NT2/D1 (cell line): ENCODE measurements at regions not wholly inside any gene's neighbourhood (a gene's known extent, or its start where the extent isn't known, plus 50 kb on each side); places are given as distances from the start of the nearest gene placed in this dataset.

Experiments
- DNase-seq: peaks from one replicate; pipeline ENCODE4 v3.0.0-alpha.2; 2011; ENCODE audit warnings: low read depth, low spot score
- H3K27me3 ChIP-seq: 2 replicates; pipeline ENCODE4 v1.6.0; 2011; ENCODE audit warnings: mild to moderate bottlenecking; ENCODE audit not compliant: insufficient read length, insufficient read depth
- H3K36me3 ChIP-seq: 2 replicates; pipeline ENCODE4 v1.6.1; 2011; ENCODE audit warnings: mild to moderate bottlenecking, low read length, mixed read lengths; ENCODE audit not compliant: insufficient read depth, insufficient read length
- H3K4me1 ChIP-seq: 2 replicates; pipeline ENCODE4 v1.5.1; 2011; ENCODE audit not compliant: insufficient read depth, insufficient read length
- H3K4me3 ChIP-seq: 2 replicates; pipeline ENCODE4 v1.5.1; 2011; ENCODE audit warnings: low read depth; ENCODE audit not compliant: insufficient read length
- H3K9ac ChIP-seq: 2 replicates; pipeline ENCODE4 v1.6.0; 2011; ENCODE audit warnings: low read depth; ENCODE audit not compliant: insufficient read length
- H3K9me3 ChIP-seq: 2 replicates; pipeline ENCODE4 v1.5.1; 2011; ENCODE audit warnings: mild to moderate bottlenecking, low read length; ENCODE audit not compliant: insufficient read depth
- SUZ12 ChIP-seq: IDR thresholded peaks from 2 replicates; pipeline ENCODE4 v1.6.1; 2011; ENCODE audit not compliant: insufficient read length, insufficient read depth; ENCODE audit errors: extremely low read depth
- YY1 ChIP-seq: IDR thresholded peaks from 2 replicates; pipeline ENCODE4 v1.6.1; 2011; ENCODE audit not compliant: insufficient read length, insufficient read depth
- ZNF274 ChIP-seq: IDR thresholded peaks from 2 replicates; pipeline ENCODE4 v1.6.1; 2011; ENCODE audit warnings: mild to moderate bottlenecking, low read depth, low read length

- H3K9me3 ChIP-seq = no peaks in the 10 kb centered on the region
- no peak for DNase-seq
- H3K4me3 ChIP-seq = no peak overlapping the region
- H3K4me1 ChIP-seq = peaks cover 6% of the 10 kb centered on the region
- H3K27me3 ChIP-seq = no peaks in the 10 kb centered on the region
- no peak overlapping the region for H3K9ac ChIP-seq
- H3K36me3 ChIP-seq = no peaks in the 10 kb centered on the region
- no peak for TF ChIP-seq SUZ12
- TF ChIP-seq ZNF274 = no peak
- TF ChIP-seq YY1 = no peak
Observed at GRCh38 chr22:44426981-44427380, 71.1 kb downstream of the RTL6 start.

DNA sequence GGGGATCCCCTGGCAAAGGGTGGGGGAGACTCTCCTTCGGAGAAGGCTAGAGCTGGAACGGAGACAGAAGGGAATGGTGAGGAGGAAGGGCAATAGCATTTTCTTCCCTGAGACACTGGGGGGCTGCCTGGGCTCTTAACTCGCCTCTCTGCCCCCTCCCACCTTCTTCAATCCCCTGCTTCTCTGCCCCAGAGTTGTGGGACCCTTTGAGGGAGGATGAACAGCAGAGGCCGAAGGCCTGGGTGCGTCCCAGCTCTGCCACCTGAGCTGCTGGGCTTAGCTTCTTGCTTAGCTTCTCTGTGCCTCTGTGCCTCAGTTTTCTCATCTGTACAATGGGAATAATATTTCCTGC, 72.4 kb downstream of the RTL6 start:
- H3K4me1 ChIP-seq = peaks cover 6% of the 10 kb centered on the region
- H3K9ac ChIP-seq = no peak overlapping the region
- no peak for TF ChIP-seq ZNF274
- no peak for TF ChIP-seq SUZ12
- TF ChIP-seq YY1 = no peak
- H3K36me3 ChIP-seq = no peaks in the 10 kb centered on the region
- H3K27me3 ChIP-seq = no peaks in the 10 kb centered on the region
- no peak overlapping the region for H3K4me3 ChIP-seq
- no peak for DNase-seq
- no peaks in the 10 kb centered on the region for H3K9me3 ChIP-seq

- H3K9ac ChIP-seq = no peak overlapping the region
- H3K27me3 ChIP-seq = no peaks in the 10 kb centered on the region
- H3K36me3 ChIP-seq = no peaks in the 10 kb centered on the region
- no peak for DNase-seq
- H3K4me3 ChIP-seq = no peak overlapping the region
- H3K9me3 ChIP-seq = peaks cover 3% of the 10 kb centered on the region; the same call in 1 of the 2 replicates
- TF ChIP-seq ZNF274 (no peak), YY1 (no peak), SUZ12 (no peak)
- H3K4me1 ChIP-seq = peaks cover 6% of the 10 kb centered on the region
Observed at GRCh38 chr22:44424867-44425693, 73.0 kb downstream of the RTL6 start.

GRCh38 chr22:44424359-44424682, 73.7 kb downstream of the RTL6 start:
- Histone ChIP-seq H3K9me3 (peaks cover 9% of the 10 kb centered on the region; the same call in 1 of the 2 replicates), H3K9ac (no peak overlapping the region), H3K27me3 (no peaks in the 10 kb centered on the region), H3K4me3 (no peak overlapping the region), H3K4me1 (peaks cover 6% of the 10 kb centered on the region), H3K36me3 (no peaks in the 10 kb centered on the region)
- no peak for TF ChIP-seq SUZ12
- TF ChIP-seq YY1 = no peak
- TF ChIP-seq ZNF274 = no peak
- no peak for DNase-seq

DNA sequence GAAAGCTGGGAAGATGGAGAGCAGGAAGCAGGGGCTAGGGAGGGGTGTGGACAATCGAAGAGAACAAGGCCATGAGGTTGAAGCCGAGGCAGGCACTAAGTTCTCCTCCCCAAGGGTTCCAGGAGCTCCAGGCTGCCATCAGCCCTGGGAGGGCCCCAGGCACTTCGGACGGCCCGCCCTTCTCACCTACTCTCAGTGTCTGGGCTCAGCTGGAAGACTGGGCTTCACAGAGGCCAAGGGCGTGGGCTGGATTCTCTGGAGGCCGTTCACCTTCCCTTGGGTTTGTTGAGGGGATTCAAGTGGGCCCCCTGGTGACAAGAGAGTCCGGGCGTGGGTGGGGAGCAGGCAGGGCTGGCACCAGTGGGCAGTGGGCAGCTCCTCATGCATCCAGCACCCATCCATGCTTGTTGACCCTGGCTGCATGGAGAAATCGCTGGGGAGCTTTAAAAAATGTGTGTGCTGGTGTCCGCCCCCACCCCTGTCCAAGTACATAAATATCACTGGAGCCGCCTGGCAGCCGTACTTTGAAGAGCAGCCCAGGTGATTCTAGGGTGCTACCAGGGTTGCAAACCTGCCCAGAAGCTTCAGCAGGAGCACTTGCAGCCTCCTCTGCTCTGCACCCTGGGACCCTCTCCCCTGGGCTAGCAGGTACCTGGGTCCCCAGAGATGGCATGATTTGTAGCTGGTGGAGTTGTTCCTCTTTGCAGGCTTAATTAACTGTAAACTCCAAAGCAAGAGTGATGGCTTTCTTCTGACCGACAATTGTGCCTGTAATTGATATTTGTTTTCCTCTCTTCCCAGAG, 74.3 kb downstream of the RTL6 start:
- TF ChIP-seq SUZ12 (no peak), ZNF274 (no peak), YY1 (no peak)
- Histone ChIP-seq H3K4me3 (no peak overlapping the region), H3K27me3 (no peaks in the 10 kb centered on the region), H3K9ac (no peak overlapping the region), H3K4me1 (peaks cover 6% of the 10 kb centered on the region), H3K36me3 (no peaks in the 10 kb centered on the region), H3K9me3 (peaks cover 9% of the 10 kb centered on the region)
- no peak for DNase-seq

DNA sequence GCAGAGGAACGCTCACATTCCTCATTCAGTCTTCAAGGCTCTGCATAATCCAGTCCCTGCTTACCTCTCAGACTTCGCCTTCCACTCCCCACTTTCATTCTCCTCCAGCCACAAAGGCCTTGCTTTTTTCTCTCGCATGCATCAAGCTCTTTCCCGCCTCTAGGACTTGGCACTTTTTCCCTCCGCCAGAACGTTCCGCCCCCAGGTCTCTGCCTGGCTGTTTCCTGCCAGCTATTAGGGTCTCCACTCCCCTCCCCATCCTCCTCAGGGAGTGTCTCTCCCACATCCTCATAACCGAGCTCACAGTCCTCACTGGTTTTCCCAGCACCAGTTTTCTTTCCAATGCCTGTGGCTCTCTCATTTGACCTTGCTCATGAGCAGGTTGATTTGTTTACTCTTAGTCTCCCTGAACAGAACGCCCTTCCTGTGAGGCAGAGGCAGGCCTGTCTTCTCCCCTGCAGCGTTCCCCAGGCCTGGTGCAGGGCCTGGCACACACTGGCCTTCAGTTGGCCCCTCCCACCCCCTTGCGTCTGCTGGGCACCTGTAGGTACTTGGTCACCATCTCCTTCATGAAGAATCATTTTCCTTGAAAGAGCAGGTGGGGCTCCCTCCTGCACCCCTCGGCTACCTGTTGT, 75.2 kb downstream of the RTL6 start:
- TF ChIP-seq SUZ12 (no peak), YY1 (no peak), ZNF274 (no peak)
- Histone ChIP-seq H3K36me3 (no peaks in the 10 kb centered on the region), H3K27me3 (no peaks in the 10 kb centered on the region), H3K4me3 (no peak overlapping the region), H3K9ac (no peak overlapping the region), H3K9me3 (peaks cover 9% of the 10 kb centered on the region), H3K4me1 (peaks cover 6% of the 10 kb centered on the region)
- DNase-seq = no peak

- no peaks in the 10 kb centered on the region for H3K27me3 ChIP-seq
- H3K4me1 ChIP-seq = no peaks in the 10 kb centered on the region
- no peak overlapping the region for H3K9ac ChIP-seq
- no peaks in the 10 kb centered on the region for H3K36me3 ChIP-seq
- H3K9me3 ChIP-seq = peaks cover 9% of the 10 kb centered on the region
- DNase-seq = no peak
- H3K4me3 ChIP-seq = no peak overlapping the region
- no peak for TF ChIP-seq ZNF274
- no peak for TF ChIP-seq SUZ12
- TF ChIP-seq YY1 = no peak
Observed at GRCh38 chr22:44419429-44419828, 78.6 kb downstream of the RTL6 start.
